22Rv1 (cell line): ENCODE measurements at regions not wholly inside any gene's neighbourhood (a gene's known extent, or its start where the extent isn't known, plus 50 kb on each side); places are given as distances from the start of the nearest gene placed in this dataset.

Experiments used
- CTCF ChIP-seq: fragments of 450-650 bp; IDR thresholded peaks from 2 replicates; pipeline ENCODE4 v1.5.1; 2017; ENCODE audit warnings: mild to moderate bottlenecking
- ZFX ChIP-seq: fragments of 450-650 bp; IDR thresholded peaks from 2 replicates; pipeline ENCODE4 v1.6.1; 2017; ENCODE audit warnings: antibody characterized with exemption, borderline replicate concordance

GRCh38 chr16:64499211-64499610 is 622.7 kb downstream of the CDH11 start:
- TF ChIP-seq CTCF (no peak), ZFX (no peak)
